Body of pancreas (tissue), 4 donors: ENCODE measurements at regions not wholly inside any gene's neighbourhood (a gene's known extent, or its start where the extent isn't known, plus 50 kb on each side); places are given as distances from the start of the nearest gene placed in this dataset.

Experiments used
- ATAC-seq: fragments of 150-250 bp; one replicate; pipeline ENCODE4 v1.9.1; 2016
- DNase-seq, 4 donors: peaks; one replicate each; pipeline ENCODE4 v3.0.0-alpha.2; 2019
- H3K27ac ChIP-seq, 4 donors: fragments of 200-600 bp; sonication (generic); 1 replicate in 3 of 4; 2 replicates in 1 of 4; pipeline versions ENCODE4 v1.5.1 to v1.6.1; 2016 to 2019; ENCODE audit warnings: mild to moderate bottlenecking in 1 of 4, mixed read lengths in 1 of 4, moderate library complexity in 1 of 4
- H3K27me3 ChIP-seq, 2 donors: fragments of 200-600 bp; sonication (generic); one replicate each; pipeline ENCODE4 v1.6.0; 2016; ENCODE audit warnings: mild to moderate bottlenecking in 1 of 2
- H3K36me3 ChIP-seq, 2 donors: fragments of 200-600 bp; sonication (generic); replicated peaks in 1 of 2; 2 replicates each; pipeline ENCODE4 v1.5.1; 2016; ENCODE audit warnings: low read depth in 2 of 2; ENCODE audit not compliant: insufficient read depth in 1 of 2
- H3K4me1 ChIP-seq: fragments of 200-600 bp; sonication (generic); one replicate; pipeline ENCODE4 v1.6.0; 2016
- H3K4me3 ChIP-seq, 2 donors: fragments of 200-600 bp; sonication (generic); 1 replicate in 1 of 2; 2 replicates in 1 of 2; pipeline ENCODE4 v1.5.1; 2016 to 2019
- H3K9me3 ChIP-seq, 3 donors: fragments of 200-600 bp; sonication (generic); 1 replicate in 2 of 3; 2 replicates in 1 of 3; pipeline ENCODE4 v1.5.1; 2016
- CTCF ChIP-seq, 7 experiments: fragments of 450-650 bp in 4 of 7; fragments of 200-600 bp in 3 of 7; sonication (generic) in 3 of 7; IDR thresholded peaks; one replicate each; pipeline ENCODE4 v1.5.1; 2016 to 2019; ENCODE audit warnings: antibody characterized with exemption in 7 of 7
- POLR2A ChIP-seq, 3 donors: fragments of 450-650 bp; IDR thresholded peaks; one replicate each; pipeline ENCODE4 v1.6.1; 2016; ENCODE audit warnings: antibody characterized with exemption in 3 of 3, mild to moderate bottlenecking in 2 of 3
- WGBS, 2 donors: methylation state at CpG; one replicate each; pipeline ENCODE4 v1.1.5; 2017; 5-methylcytosine and 5-hydroxymethylcytosine counted together
- intact Hi-C: fragments of 100-400 bp; cut with DNase I; formaldehyde crosslinking; loops from one replicate; pipeline ENCODE4 v1.15.1; 2023

GRCh38 chr19:23516266-23516665 lies 121.0 kb upstream of the ZNF91 start:
- Histone ChIP-seq H3K4me1 (no peaks in the 10 kb centered on the region), H3K9me3 (no peaks in the 10 kb centered on the region), H3K27ac (no peak overlapping the region), H3K4me3 (no peak overlapping the region), H3K27me3 (no peaks in the 10 kb centered on the region), H3K36me3 (no peaks in the 10 kb centered on the region)
- WGBS, 2 donors, result 86 to 95% methylated on average over 2 of the region's 2 CpGs
- ATAC-seq, result no peak
- TF ChIP-seq POLR2A (IDR thresholded peaks at IDR 0.05), result no peak
- TF ChIP-seq CTCF (IDR thresholded peaks at IDR 0.05), result no peak
- no peak for DNase-seq
- intact Hi-C loops, result no loop called here

- no peak for ATAC-seq
- Histone ChIP-seq H3K27me3 (no peaks in the 10 kb centered on the region), H3K9me3 (no peaks in the 10 kb centered on the region), H3K36me3 (no peaks in the 10 kb centered on the region), H3K4me3 (no peak overlapping the region), H3K4me1 (no peaks in the 10 kb centered on the region), H3K27ac (no peak overlapping the region)
- no peak for DNase-seq
- WGBS, 2 donors, result 73 to 75% methylated on average over 1 of the region's 1 CpG
- intact Hi-C loops, result no loop called here
- no peak for TF ChIP-seq POLR2A (IDR thresholded peaks at IDR 0.05)
- no peak for TF ChIP-seq CTCF (IDR thresholded peaks at IDR 0.05)
Measured at GRCh38 chr19:23515551-23515950, 120.3 kb upstream of the ZNF91 start.

- H3K36me3 ChIP-seq, result no peaks in the 10 kb centered on the region
- DNase-seq (no peak), ATAC-seq (no peak)
- H3K27me3 ChIP-seq, result no peaks in the 10 kb centered on the region
- WGBS, 2 donors, result 87 to 89% methylated on average over 14 to 22 of the region's 24 CpGs
- H3K4me1 ChIP-seq, result no peaks in the 10 kb centered on the region
- H3K27ac ChIP-seq, result no peak overlapping the region
- intact Hi-C loops, result no loop called here
- no peaks in the 10 kb centered on the region for H3K9me3 ChIP-seq
- no peak overlapping the region for H3K4me3 ChIP-seq
- TF ChIP-seq POLR2A (IDR thresholded peaks at IDR 0.05) (no peak), CTCF (IDR thresholded peaks at IDR 0.05) (no peak)
Measured at GRCh38 chr19:23512151-23512925, 117.1 kb upstream of the ZNF91 start.

- Histone ChIP-seq H3K36me3 (no peaks in the 10 kb centered on the region), H3K27ac (no peak overlapping the region), H3K4me1 (no peaks in the 10 kb centered on the region), H3K4me3 (no peak overlapping the region), H3K27me3 (no peaks in the 10 kb centered on the region), H3K9me3 (no peaks in the 10 kb centered on the region)
- ATAC-seq (no peak), DNase-seq (no peak)
- 38 to 47% methylated on average over 3 of the region's 3 CpGs for WGBS, 2 donors
- intact Hi-C loops, result no loop called here
- TF ChIP-seq POLR2A (IDR thresholded peaks at IDR 0.05), result no peak
- no peak for TF ChIP-seq CTCF (IDR thresholded peaks at IDR 0.05)
Measured at GRCh38 chr19:23509686-23510450, 114.6 kb upstream of the ZNF91 start.
